ENCODE measurements at regions not wholly inside any gene's neighbourhood (a gene's known extent, or its start where the extent isn't known, plus 50 kb on each side); places are given as distances from the start of the nearest gene placed in this dataset.

- CTCF ChIA-PET, result no interaction called here
- H3K4me1 ChIP-seq (ENCODE audit: control insufficient read depth, insufficient read depth, low read length), result no peaks in the 10 kb centered on the region
- TF ChIP-seq ZXDB (tag by site-specific recombination; IDR thresholded peaks at IDR 0.05), result no peak
- TF ChIP-seq CTCF (tag by site-specific recombination; IDR thresholded peaks at IDR 0.05), result no peak
- no peak for TF ChIP-seq ZNF555 (tag by site-specific recombination; conservative IDR thresholded peaks at IDR 0.05)
- TF ChIP-seq ZNF132 (tag by site-specific recombination; IDR thresholded peaks at IDR 0.05; ENCODE audit: borderline replicate concordance), result no peak
- no peak for TF ChIP-seq ZNF560 (tag by site-specific recombination; IDR thresholded peaks at IDR 0.05; ENCODE audit: borderline replicate concordance)
- TF ChIP-seq ZNF157 (tag by site-specific recombination; IDR thresholded peaks at IDR 0.05), result no peak
- TF ChIP-seq SALL2 (tag by site-specific recombination; IDR thresholded peaks at IDR 0.05; ENCODE audit: borderline replicate concordance), result no peak
- TF ChIP-seq PBX3 (CRISPR knock-in tag; IDR thresholded peaks at IDR 0.05), result no peak
- TF ChIP-seq ZNF664 (tag by site-specific recombination; IDR thresholded peaks at IDR 0.05), result no peak
- TF ChIP-seq ZNF654 (tag by site-specific recombination; IDR thresholded peaks at IDR 0.05; ENCODE audit: low read depth), result no peak
- no peak for TF ChIP-seq PATZ1 (tag by site-specific recombination; IDR thresholded peaks at IDR 0.05)
- no peak for TF ChIP-seq ZNF324 (tag by site-specific recombination; IDR thresholded peaks at IDR 0.05)
These were observed 309.1 kb downstream of the AASDHPPT start for GRCh38 chr11:106386519-106386918.

GRCh38 chr11:106389101-106389500 lies 311.6 kb downstream of the AASDHPPT start:
- no peaks in the 10 kb centered on the region for H3K9me3 ChIP-seq (ENCODE audit: control insufficient read depth, insufficient read depth, low read depth, low read length)
- CTCF ChIA-PET, result no interaction called here
- H3K4me1 ChIP-seq (ENCODE audit: control insufficient read depth, insufficient read depth, low read length), result no peaks in the 10 kb centered on the region
- no peak overlapping the region for H3K27ac ChIP-seq (ENCODE audit: extremely low read depth, low read depth, low read length)
- no peak overlapping the region for H3K4me3 ChIP-seq (ENCODE audit: low read depth, low read length)
- POLR2A ChIA-PET, result no interaction called here
- no peaks in the 10 kb centered on the region for H3K36me3 ChIP-seq (ENCODE audit: control insufficient read depth in 2 of 2, insufficient read depth in 1 of 2, low read length in 2 of 2)
- TF ChIP-seq MYNN (tag by site-specific recombination; IDR thresholded peaks at IDR 0.05; ENCODE audit: borderline replicate concordance) (no peak), ZBTB20 (tag by site-specific recombination; IDR thresholded peaks at IDR 0.05) (no peak), IKZF3 (tag by site-specific recombination; IDR thresholded peaks at IDR 0.05) (no peak), SP7 (tag by site-specific recombination; IDR thresholded peaks at IDR 0.05) (no peak), SP3 (tag by site-specific recombination; IDR thresholded peaks at IDR 0.05) (no peak), ZNF26 (tag by site-specific recombination; IDR thresholded peaks at IDR 0.05) (no peak), GFI1B (tag by site-specific recombination; IDR thresholded peaks at IDR 0.05) (no peak), ZSCAN5A (tag by site-specific recombination; IDR thresholded peaks at IDR 0.05) (no peak), ZNF266 (tag by site-specific recombination; IDR thresholded peaks at IDR 0.05; ENCODE audit: low read depth) (no peak), OVOL3 (tag by site-specific recombination; IDR thresholded peaks at IDR 0.05) (no peak), ZNF747 (tag by site-specific recombination; IDR thresholded peaks at IDR 0.05) (no peak), ZIC2 (tag by site-specific recombination; IDR thresholded peaks at IDR 0.05) (no peak), ZNF571 (tag by site-specific recombination; IDR thresholded peaks at IDR 0.05) (no peak), ZNF223 (tag by site-specific recombination; IDR thresholded peaks at IDR 0.05) (no peak), ZFP41 (tag by site-specific recombination; IDR thresholded peaks at IDR 0.05; ENCODE audit: borderline replicate concordance) (no peak), ZNF155 (tag by site-specific recombination; IDR thresholded peaks at IDR 0.05) (no peak), FEZF1 (tag by site-specific recombination; IDR thresholded peaks at IDR 0.05) (no peak), ZNF239 (tag by site-specific recombination; IDR thresholded peaks at IDR 0.05) (no peak)

More at GRCh38 chr11:106386519-106386918, 309.1 kb downstream of the AASDHPPT start:
- H3K9me3 ChIP-seq (ENCODE audit: control insufficient read depth, insufficient read depth, low read depth, low read length), result no peaks in the 10 kb centered on the region
- H3K27ac ChIP-seq (ENCODE audit: extremely low read depth, low read depth, low read length), result no peak overlapping the region
- H3K4me3 ChIP-seq (ENCODE audit: low read depth, low read length), result no peak overlapping the region
- POLR2A ChIA-PET, result no interaction called here
- no peaks in the 10 kb centered on the region for H3K36me3 ChIP-seq (ENCODE audit: control insufficient read depth in 2 of 2, insufficient read depth in 1 of 2, low read length in 2 of 2)

Data from HEK293 (cell line).